Ishikawa (cell line): ENCODE measurements at regions not wholly inside any gene's neighbourhood (a gene's known extent, or its start where the extent isn't known, plus 50 kb on each side); places are given as distances from the start of the nearest gene placed in this dataset.

Source experiments
- CEBPB ChIP-seq: IDR thresholded peaks from 2 replicates; pipeline ENCODE4 v1.6.1; 2012
- CREB1 ChIP-seq: IDR thresholded peaks from 2 replicates; pipeline ENCODE4 v1.6.1; 2012; ENCODE audit warnings: low read depth
- EP300 ChIP-seq: IDR thresholded peaks from 2 replicates; pipeline ENCODE4 v1.6.1; 2012; ENCODE audit warnings: borderline replicate concordance
- REST ChIP-seq: IDR thresholded peaks from 2 replicates; pipeline ENCODE4 v1.6.1; 2012; ENCODE audit warnings: low read depth, mild to moderate bottlenecking
- TAF1 ChIP-seq: IDR thresholded peaks from 2 replicates; pipeline ENCODE4 v1.6.1; 2012; ENCODE audit warnings: low read depth, mild to moderate bottlenecking
- TCF12 ChIP-seq: IDR thresholded peaks from 2 replicates; pipeline ENCODE4 v1.6.1; 2012; ENCODE audit warnings: low read depth
- ZBTB7A ChIP-seq: IDR thresholded peaks from 2 replicates; pipeline ENCODE4 v1.6.1; 2012; ENCODE audit warnings: low read depth

GRCh38 chr5:174210596-174211276 lies 165.2 kb downstream of the NSG2 start:
- no peak for TF ChIP-seq CREB1
- no peak for TF ChIP-seq ZBTB7A
- TF ChIP-seq EP300 = no peak
- TF ChIP-seq CEBPB = no peak
- no peak for TF ChIP-seq REST
- no peak for TF ChIP-seq TCF12
- no peak for TF ChIP-seq TAF1
